Panc1 (cell line): ENCODE measurements at regions not wholly inside any gene's neighbourhood (a gene's known extent, or its start where the extent isn't known, plus 50 kb on each side); places are given as distances from the start of the nearest gene placed in this dataset.

ENCODE experiments used
- CTCF ChIP-seq: fragments of 450-650 bp; IDR thresholded peaks from 2 replicates; pipeline ENCODE4 v1.5.1; 2017; ENCODE audit warnings: mild to moderate bottlenecking
- POLR2AphosphoS5 ChIP-seq: IDR thresholded peaks from 2 replicates; pipeline ENCODE4 v1.6.1; 2012; ENCODE audit warnings: mild to moderate bottlenecking, low read depth, low read length, moderate library complexity
- REST ChIP-seq, 2 experiments: IDR thresholded peaks; 2 replicates each; pipeline ENCODE4 v1.6.1; 2011 to 2012; ENCODE audit warnings: low read depth in 2 of 2, control low read depth in 1 of 2, low read length in 1 of 2, mild to moderate bottlenecking in 1 of 2, moderate library complexity in 1 of 2; ENCODE audit not compliant: insufficient read depth in 1 of 2
- SIN3A ChIP-seq: IDR thresholded peaks from 2 replicates; pipeline ENCODE4 v1.6.1; 2012; ENCODE audit warnings: low read depth, mild to moderate bottlenecking, low read length, moderate library complexity, borderline replicate concordance; ENCODE audit not compliant: insufficient read depth
- TCF7L2 ChIP-seq: IDR thresholded peaks from 2 replicates; pipeline ENCODE4 v1.6.1; 2011; ENCODE audit warnings: mild to moderate bottlenecking, low read depth, low read length, inconsistent platforms

GRCh38 chr11:32034680-32035079 lies 56.2 kb upstream of the RCN1 start:
- TF ChIP-seq POLR2AphosphoS5 (no peak), CTCF (no peak), REST (IDR thresholded peaks at IDR 0.05; ENCODE audit: insufficient read depth in 1 of 2, low read depth in 2 of 2, low read length in 1 of 2) (no peak), SIN3A (no peak), TCF7L2 (no peak)
